ENCODE measurements at regions not wholly inside any gene's neighbourhood (a gene's known extent, or its start where the extent isn't known, plus 50 kb on each side); places are given as distances from the start of the nearest gene placed in this dataset.

DNA sequence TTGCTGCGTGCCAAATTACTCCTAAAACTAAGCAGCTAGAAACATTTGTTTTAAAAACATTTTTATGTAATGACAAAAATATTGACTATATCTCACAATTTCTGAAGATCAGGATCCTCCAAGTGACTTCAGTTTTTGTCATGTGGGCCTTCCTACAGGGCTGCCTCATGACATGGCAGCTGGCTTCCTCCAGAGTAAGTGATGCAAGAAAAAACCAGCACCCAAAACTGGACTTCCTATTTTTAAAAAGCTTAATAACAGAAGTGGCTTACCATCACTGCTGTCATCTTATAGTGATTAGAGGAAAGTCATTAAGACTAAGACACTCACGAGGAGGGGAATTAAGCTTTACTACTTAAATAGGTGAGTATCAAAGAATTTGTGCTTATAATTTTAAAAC, 681.7 kb downstream of the PCDH17 start:
- TF ChIP-seq, protein P1, sequence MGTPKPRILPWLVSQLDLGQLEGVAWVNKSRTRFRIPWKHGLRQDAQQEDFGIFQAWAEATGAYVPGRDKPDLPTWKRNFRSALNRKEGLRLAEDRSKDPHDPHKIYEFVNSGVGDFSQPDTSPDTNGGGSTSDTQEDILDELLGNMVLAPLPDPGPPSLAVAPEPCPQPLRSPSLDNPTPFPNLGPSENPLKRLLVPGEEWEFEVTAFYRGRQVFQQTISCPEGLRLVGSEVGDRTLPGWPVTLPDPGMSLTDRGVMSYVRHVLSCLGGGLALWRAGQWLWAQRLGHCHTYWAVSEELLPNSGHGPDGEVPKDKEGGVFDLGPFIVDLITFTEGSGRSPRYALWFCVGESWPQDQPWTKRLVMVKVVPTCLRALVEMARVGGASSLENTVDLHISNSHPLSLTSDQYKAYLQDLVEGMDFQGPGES (IDR thresholded peaks at IDR 0.05; ENCODE audit: low read depth, low read length) = no peak
- no peak for TF ChIP-seq RCOR1 (IDR thresholded peaks at IDR 0.05; ENCODE audit: low read length)
- TF ChIP-seq, protein P2, sequence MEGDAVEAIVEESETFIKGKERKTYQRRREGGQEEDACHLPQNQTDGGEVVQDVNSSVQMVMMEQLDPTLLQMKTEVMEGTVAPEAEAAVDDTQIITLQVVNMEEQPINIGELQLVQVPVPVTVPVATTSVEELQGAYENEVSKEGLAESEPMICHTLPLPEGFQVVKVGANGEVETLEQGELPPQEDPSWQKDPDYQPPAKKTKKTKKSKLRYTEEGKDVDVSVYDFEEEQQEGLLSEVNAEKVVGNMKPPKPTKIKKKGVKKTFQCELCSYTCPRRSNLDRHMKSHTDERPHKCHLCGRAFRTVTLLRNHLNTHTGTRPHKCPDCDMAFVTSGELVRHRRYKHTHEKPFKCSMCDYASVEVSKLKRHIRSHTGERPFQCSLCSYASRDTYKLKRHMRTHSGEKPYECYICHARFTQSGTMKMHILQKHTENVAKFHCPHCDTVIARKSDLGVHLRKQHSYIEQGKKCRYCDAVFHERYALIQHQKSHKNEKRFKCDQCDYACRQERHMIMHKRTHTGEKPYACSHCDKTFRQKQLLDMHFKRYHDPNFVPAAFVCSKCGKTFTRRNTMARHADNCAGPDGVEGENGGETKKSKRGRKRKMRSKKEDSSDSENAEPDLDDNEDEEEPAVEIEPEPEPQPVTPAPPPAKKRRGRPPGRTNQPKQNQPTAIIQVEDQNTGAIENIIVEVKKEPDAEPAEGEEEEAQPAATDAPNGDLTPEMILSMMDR (IDR thresholded peaks at IDR 0.05) = no peak
- no peak for TF ChIP-seq ELF1 (IDR thresholded peaks at IDR 0.05)
- TF ChIP-seq RFX5 (IDR thresholded peaks at IDR 0.05; ENCODE audit: low read length) = no peak
- TF ChIP-seq, protein P3, sequence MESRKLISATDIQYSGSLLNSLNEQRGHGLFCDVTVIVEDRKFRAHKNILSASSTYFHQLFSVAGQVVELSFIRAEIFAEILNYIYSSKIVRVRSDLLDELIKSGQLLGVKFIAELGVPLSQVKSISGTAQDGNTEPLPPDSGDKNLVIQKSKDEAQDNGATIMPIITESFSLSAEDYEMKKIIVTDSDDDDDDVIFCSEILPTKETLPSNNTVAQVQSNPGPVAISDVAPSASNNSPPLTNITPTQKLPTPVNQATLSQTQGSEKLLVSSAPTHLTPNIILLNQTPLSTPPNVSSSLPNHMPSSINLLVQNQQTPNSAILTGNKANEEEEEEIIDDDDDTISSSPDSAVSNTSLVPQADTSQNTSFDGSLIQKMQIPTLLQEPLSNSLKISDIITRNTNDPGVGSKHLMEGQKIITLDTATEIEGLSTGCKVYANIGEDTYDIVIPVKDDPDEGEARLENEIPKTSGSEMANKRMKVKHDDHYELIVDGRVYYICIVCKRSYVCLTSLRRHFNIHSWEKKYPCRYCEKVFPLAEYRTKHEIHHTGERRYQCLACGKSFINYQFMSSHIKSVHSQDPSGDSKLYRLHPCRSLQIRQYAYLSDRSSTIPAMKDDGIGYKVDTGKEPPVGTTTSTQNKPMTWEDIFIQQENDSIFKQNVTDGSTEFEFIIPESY (IDR thresholded peaks at IDR 0.05; ENCODE audit: borderline replicate concordance, low read depth) = no peak
- no peak for TF ChIP-seq GABPA (IDR thresholded peaks at IDR 0.05; ENCODE audit: low read depth)
- TF ChIP-seq, protein P4, sequence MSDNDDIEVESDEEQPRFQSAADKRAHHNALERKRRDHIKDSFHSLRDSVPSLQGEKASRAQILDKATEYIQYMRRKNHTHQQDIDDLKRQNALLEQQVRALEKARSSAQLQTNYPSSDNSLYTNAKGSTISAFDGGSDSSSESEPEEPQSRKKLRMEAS (IDR thresholded peaks at IDR 0.05; ENCODE audit: low read depth) = no peak
